Omental fat pad (tissue), 3 donors: ENCODE measurements at regions not wholly inside any gene's neighbourhood (a gene's known extent, or its start where the extent isn't known, plus 50 kb on each side); places are given as distances from the start of the nearest gene placed in this dataset.

Experiments
- ATAC-seq: fragments of 150-250 bp; one replicate; pipeline ENCODE4 v1.9.1; 2016; ENCODE audit warnings: mild to moderate bottlenecking, moderate library complexity; ENCODE audit not compliant: low FRiP score
- DNase-seq: peaks from one replicate; pipeline ENCODE4 v3.0.0-alpha.2; 2019; ENCODE audit warnings: low spot score
- TF ChIP-seq, protein P1 (sequence below), 3 donors: fragments of 450-650 bp; IDR thresholded peaks; one replicate each; pipeline ENCODE4 v1.5.1; 2016 to 2017; ENCODE audit warnings: antibody characterized with exemption in 3 of 3, mild to moderate bottlenecking in 3 of 3, moderate library complexity in 2 of 3

DNA sequence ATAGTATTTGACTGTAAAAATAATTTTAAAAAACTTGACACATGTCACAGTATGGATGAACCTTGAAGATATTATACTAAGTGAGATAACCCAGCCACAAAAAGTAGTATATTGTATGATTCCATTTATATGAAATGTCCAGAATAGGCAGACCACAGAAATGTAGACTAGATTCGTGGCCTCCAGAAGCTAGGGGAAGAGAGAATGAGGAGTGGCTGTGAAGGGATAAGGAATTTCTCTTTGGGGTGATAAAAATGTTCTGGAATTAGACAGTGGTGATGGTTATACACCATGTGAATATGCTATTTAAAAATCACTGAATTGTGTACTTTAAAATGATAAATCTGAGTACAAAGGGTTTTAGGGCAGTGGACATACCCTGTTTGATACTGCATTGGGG, 253.1 kb upstream of the DYNLRB2 start:
- DNase-seq (no peak), ATAC-seq (no peak)
- TF ChIP-seq, protein P1, sequence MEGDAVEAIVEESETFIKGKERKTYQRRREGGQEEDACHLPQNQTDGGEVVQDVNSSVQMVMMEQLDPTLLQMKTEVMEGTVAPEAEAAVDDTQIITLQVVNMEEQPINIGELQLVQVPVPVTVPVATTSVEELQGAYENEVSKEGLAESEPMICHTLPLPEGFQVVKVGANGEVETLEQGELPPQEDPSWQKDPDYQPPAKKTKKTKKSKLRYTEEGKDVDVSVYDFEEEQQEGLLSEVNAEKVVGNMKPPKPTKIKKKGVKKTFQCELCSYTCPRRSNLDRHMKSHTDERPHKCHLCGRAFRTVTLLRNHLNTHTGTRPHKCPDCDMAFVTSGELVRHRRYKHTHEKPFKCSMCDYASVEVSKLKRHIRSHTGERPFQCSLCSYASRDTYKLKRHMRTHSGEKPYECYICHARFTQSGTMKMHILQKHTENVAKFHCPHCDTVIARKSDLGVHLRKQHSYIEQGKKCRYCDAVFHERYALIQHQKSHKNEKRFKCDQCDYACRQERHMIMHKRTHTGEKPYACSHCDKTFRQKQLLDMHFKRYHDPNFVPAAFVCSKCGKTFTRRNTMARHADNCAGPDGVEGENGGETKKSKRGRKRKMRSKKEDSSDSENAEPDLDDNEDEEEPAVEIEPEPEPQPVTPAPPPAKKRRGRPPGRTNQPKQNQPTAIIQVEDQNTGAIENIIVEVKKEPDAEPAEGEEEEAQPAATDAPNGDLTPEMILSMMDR (IDR thresholded peaks at IDR 0.05), result no peak

DNA sequence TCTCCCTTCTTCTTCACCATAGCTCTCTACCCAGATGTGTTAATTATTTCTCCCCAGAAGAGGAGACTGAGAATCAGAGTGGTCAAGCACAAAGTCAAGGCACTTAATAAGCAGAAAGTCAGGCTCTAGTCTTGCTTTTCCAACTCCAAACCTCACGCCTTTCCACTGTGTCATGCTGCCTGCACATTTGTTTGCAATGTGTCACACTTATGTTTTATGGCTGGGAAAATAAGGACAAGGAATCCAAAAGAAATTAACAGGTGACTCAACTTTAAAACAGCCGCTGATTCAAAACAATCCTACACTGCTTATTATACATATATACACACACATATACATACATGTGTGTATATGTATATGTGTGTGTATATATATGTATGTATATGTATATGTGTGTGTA, 255.7 kb upstream of the DYNLRB2 start:
- ATAC-seq (no peak), DNase-seq (no peak)
- TF ChIP-seq, protein P1 (IDR thresholded peaks at IDR 0.05), result no peak

GRCh38 chr16:80283466-80284392, 257.1 kb upstream of the DYNLRB2 start:
- ATAC-seq, result no peak
- DNase-seq, result no peak
- TF ChIP-seq, protein P1 (IDR thresholded peaks at IDR 0.05), result no peak

DNA sequence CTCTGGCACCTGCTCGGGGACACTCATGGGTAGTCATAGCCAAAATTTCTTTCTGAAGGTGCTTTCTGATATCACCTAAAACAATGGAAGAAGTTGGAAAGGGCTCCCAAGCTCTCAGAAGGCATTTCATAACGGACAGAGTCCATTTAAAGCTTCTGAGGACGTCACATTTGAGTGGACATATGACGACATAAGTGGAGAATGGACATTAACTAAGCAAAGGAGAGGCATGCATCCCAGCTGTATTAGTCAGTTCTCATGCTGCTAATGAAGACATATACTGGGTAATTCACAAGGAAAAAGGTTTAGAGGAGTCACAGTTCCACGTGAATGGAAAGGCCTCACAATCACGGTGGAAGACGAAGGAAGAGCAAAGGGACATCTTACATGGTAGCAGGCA, 260.2 kb upstream of the DYNLRB2 start:
- no peak for ATAC-seq
- no peak for DNase-seq
- TF ChIP-seq, protein P1 (IDR thresholded peaks at IDR 0.05), result no peak

GRCh38 chr16:80279656-80280055, 261.1 kb upstream of the DYNLRB2 start:
- TF ChIP-seq, protein P1 (IDR thresholded peaks at IDR 0.05), result no peak
- no peak for ATAC-seq
- DNase-seq, result no peak

DNA sequence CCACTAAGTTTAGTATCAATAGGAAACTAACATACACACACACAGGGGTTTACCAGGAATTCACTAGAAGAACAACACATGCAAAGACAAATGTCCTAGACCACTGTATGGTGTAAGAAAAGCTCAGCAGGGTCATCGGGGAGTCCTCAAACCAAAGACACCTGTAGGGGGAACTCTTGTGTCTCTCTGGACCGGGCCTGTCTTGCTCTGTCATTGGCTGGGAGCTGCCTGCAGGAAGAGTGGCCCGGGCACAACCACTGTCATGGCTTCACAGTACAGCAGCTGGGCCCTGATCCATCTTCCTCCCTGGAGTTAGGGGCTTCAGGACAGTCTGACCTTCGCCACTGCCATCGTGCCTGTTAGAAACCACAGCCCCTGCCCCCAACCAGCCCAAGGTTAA, 263.6 kb upstream of the DYNLRB2 start:
- DNase-seq (no peak), ATAC-seq (no peak)
- TF ChIP-seq, protein P1 (IDR thresholded peaks at IDR 0.05), result no peak
